ENCODE measurements at regions not wholly inside any gene's neighbourhood (a gene's known extent, or its start where the extent isn't known, plus 50 kb on each side); places are given as distances from the start of the nearest gene placed in this dataset.

GRCh38 chr2:88866756-88867155 lies 175.3 kb downstream of the RPIA start:
- TF ChIP-seq, protein P1, sequence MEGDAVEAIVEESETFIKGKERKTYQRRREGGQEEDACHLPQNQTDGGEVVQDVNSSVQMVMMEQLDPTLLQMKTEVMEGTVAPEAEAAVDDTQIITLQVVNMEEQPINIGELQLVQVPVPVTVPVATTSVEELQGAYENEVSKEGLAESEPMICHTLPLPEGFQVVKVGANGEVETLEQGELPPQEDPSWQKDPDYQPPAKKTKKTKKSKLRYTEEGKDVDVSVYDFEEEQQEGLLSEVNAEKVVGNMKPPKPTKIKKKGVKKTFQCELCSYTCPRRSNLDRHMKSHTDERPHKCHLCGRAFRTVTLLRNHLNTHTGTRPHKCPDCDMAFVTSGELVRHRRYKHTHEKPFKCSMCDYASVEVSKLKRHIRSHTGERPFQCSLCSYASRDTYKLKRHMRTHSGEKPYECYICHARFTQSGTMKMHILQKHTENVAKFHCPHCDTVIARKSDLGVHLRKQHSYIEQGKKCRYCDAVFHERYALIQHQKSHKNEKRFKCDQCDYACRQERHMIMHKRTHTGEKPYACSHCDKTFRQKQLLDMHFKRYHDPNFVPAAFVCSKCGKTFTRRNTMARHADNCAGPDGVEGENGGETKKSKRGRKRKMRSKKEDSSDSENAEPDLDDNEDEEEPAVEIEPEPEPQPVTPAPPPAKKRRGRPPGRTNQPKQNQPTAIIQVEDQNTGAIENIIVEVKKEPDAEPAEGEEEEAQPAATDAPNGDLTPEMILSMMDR (IDR thresholded peaks at IDR 0.05; ENCODE audit: extremely low read depth in 1 of 2, insufficient read depth in 1 of 2, low read depth in 1 of 2, low read length in 2 of 2): no peak
- TF ChIP-seq POLR2A (IDR thresholded peaks at IDR 0.05; ENCODE audit: low read depth, low read length) (no peak), EZH2 (IDR thresholded peaks at IDR 0.05; ENCODE audit: borderline replicate concordance, low read depth, low read length, severe bottlenecking) (no peak), FOS (IDR thresholded peaks at IDR 0.05; ENCODE audit: borderline replicate concordance, insufficient read depth, low read length) (no peak), JUN (IDR thresholded peaks at IDR 0.05; ENCODE audit: borderline replicate concordance, insufficient read depth, insufficient read length, low read depth) (no peak), MAX (IDR thresholded peaks at IDR 0.05; ENCODE audit: insufficient read depth, insufficient read length) (no peak), POLR2AphosphoS5 (IDR thresholded peaks at IDR 0.05; ENCODE audit: insufficient read depth, low read depth, low read length) (no peak)
